IPS-18a (cell line): ENCODE measurements at regions not wholly inside any gene's neighbourhood (a gene's known extent, or its start where the extent isn't known, plus 50 kb on each side); places are given as distances from the start of the nearest gene placed in this dataset.

Experiments
- H3K27ac ChIP-seq: one replicate; pipeline ENCODE4 v1.5.1; 2013; ENCODE audit warnings: low read length
- H3K27me3 ChIP-seq: one replicate; pipeline ENCODE4 v1.6.1; 2013; ENCODE audit warnings: mild to moderate bottlenecking, low read length; ENCODE audit not compliant: control insufficient read depth, insufficient read depth
- H3K36me3 ChIP-seq: one replicate; pipeline ENCODE4 v1.6.1; 2013; ENCODE audit warnings: low read depth, low read length; ENCODE audit not compliant: control insufficient read depth
- H3K4me1 ChIP-seq: one replicate; pipeline ENCODE4 v1.6.1; 2013; ENCODE audit warnings: low read depth, low read length; ENCODE audit not compliant: control insufficient read depth
- H3K4me3 ChIP-seq: one replicate; pipeline ENCODE4 v1.5.1; 2013; ENCODE audit warnings: low read length
- H3K9ac ChIP-seq: one replicate; pipeline ENCODE4 v1.6.1; 2013; ENCODE audit warnings: mild to moderate bottlenecking, low read length, moderate library complexity
- H3K9me3 ChIP-seq: one replicate; pipeline ENCODE4 v1.6.1; 2013; ENCODE audit warnings: low read depth, low read length; ENCODE audit not compliant: control insufficient read depth

GRCh38 chr10:4450981-4451908, 374.8 kb upstream of the AKR1E2 start:
- Histone ChIP-seq H3K27me3 (no peaks in the 10 kb centered on the region), H3K9ac (no peak overlapping the region), H3K27ac (no peak overlapping the region), H3K36me3 (no peaks in the 10 kb centered on the region), H3K4me1 (peaks cover 10% of the 10 kb centered on the region), H3K9me3 (no peaks in the 10 kb centered on the region), H3K4me3 (no peak overlapping the region)

DNA sequence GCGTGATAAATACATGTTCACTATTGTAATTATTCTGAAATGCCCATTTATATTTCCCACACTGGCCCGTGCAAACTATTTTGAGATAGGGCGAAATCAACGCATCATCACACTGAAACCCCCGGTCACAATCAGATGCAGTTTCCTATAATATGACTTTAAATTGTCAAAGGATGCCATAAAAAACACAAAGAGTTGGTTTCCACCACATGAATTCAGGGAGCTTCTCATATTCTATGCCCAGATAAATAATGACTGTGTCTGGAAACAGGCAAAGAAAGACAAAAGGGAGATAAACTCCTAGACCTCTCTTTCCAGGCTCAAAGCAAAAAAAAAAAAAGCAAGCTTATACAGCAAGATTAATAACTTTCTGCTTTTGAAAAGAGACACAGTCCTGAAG, 375.8 kb upstream of the AKR1E2 start:
- H3K4me1 ChIP-seq, result peaks cover 10% of the 10 kb centered on the region
- no peaks in the 10 kb centered on the region for H3K9me3 ChIP-seq
- no peak overlapping the region for H3K27ac ChIP-seq
- H3K4me3 ChIP-seq, result no peak overlapping the region
- H3K9ac ChIP-seq, result no peak overlapping the region
- no peaks in the 10 kb centered on the region for H3K36me3 ChIP-seq
- no peaks in the 10 kb centered on the region for H3K27me3 ChIP-seq

GRCh38 chr10:4448030-4448429, 378.0 kb upstream of the AKR1E2 start:
- no peak overlapping the region for H3K9ac ChIP-seq
- no peaks in the 10 kb centered on the region for H3K9me3 ChIP-seq
- no peaks in the 10 kb centered on the region for H3K36me3 ChIP-seq
- no peak overlapping the region for H3K4me3 ChIP-seq
- no peak overlapping the region for H3K27ac ChIP-seq
- H3K4me1 ChIP-seq, result peaks cover 10% of the 10 kb centered on the region
- H3K27me3 ChIP-seq, result no peaks in the 10 kb centered on the region

DNA sequence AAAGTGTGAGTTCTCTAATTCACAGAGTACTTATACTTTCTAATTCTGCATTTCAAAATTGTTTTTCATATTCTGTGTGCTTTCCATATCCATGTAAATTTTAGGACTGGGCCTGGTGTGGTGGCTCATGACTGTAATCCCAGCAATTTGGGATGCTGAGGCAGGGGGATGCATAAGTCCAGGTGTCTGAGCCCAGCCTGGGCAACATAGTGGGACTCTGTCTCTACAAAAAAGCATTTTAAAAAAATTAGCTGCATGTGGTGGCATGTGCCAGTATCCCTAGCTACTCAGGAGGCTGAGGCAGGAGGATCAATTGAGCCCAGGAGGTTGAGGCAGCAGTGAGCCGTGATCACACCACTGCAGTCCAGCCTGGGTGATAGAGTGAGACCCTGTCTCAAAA, 382.6 kb upstream of the AKR1E2 start:
- no peak overlapping the region for H3K4me3 ChIP-seq
- H3K9me3 ChIP-seq, result no peaks in the 10 kb centered on the region
- no peaks in the 10 kb centered on the region for H3K27me3 ChIP-seq
- no peak overlapping the region for H3K9ac ChIP-seq
- no peak overlapping the region for H3K27ac ChIP-seq
- no peaks in the 10 kb centered on the region for H3K36me3 ChIP-seq
- no peaks in the 10 kb centered on the region for H3K4me1 ChIP-seq

DNA sequence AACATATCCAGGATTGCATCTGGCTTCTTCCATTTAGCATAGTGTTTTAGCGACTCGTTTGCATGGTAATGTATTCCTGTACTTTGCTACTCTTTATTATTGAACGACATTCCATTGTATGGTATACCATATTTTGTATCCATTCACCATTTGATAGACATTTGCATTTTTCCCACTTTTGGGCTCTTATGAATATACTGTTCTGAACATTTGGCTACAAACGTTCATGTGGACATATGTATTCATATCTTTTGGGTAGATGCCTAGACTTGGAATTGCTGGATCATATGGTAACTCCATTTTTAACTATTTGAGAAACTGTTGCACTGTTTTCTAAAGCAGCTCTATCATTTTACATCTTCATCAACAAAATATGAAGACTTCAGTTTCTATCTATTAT, 383.7 kb upstream of the AKR1E2 start:
- Histone ChIP-seq H3K4me1 (no peaks in the 10 kb centered on the region), H3K4me3 (no peak overlapping the region), H3K9me3 (no peaks in the 10 kb centered on the region), H3K9ac (no peak overlapping the region), H3K27ac (no peak overlapping the region), H3K27me3 (no peaks in the 10 kb centered on the region), H3K36me3 (no peaks in the 10 kb centered on the region)

GRCh38 chr10:4440260-4440659, 385.7 kb upstream of the AKR1E2 start:
- Histone ChIP-seq H3K4me3 (no peak overlapping the region), H3K9ac (no peak overlapping the region), H3K9me3 (no peaks in the 10 kb centered on the region), H3K27me3 (no peaks in the 10 kb centered on the region), H3K4me1 (no peaks in the 10 kb centered on the region), H3K27ac (no peak overlapping the region), H3K36me3 (no peaks in the 10 kb centered on the region)

DNA sequence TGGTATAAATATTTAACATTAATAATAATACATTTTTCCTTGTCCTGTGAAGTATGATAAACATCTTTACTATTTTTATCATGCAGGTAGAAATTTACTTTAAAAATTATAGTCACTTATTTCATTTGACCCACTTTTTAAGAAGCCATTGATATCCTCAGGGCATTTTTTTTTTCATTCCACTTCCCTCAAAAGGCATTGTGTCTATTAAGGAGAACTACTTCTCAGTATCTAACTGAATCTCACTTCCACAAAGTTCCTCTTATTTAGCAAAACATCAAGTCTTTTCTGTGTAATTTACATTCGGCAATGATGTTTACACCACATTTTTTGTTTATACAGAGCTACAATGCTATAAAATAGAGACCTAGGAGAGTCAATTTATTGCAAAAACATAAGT, 388.2 kb upstream of the AKR1E2 start:
- Histone ChIP-seq H3K9me3 (no peaks in the 10 kb centered on the region), H3K36me3 (no peaks in the 10 kb centered on the region), H3K27me3 (no peaks in the 10 kb centered on the region), H3K27ac (no peak overlapping the region), H3K4me1 (no peaks in the 10 kb centered on the region), H3K9ac (no peak overlapping the region), H3K4me3 (no peak overlapping the region)

GRCh38 chr10:4437061-4437460, 388.9 kb upstream of the AKR1E2 start:
- Histone ChIP-seq H3K27me3 (no peaks in the 10 kb centered on the region), H3K4me1 (no peaks in the 10 kb centered on the region), H3K4me3 (no peak overlapping the region), H3K36me3 (no peaks in the 10 kb centered on the region), H3K27ac (no peak overlapping the region), H3K9me3 (no peaks in the 10 kb centered on the region), H3K9ac (no peak overlapping the region)

- Histone ChIP-seq H3K27me3 (no peaks in the 10 kb centered on the region), H3K9me3 (no peaks in the 10 kb centered on the region), H3K4me1 (no peaks in the 10 kb centered on the region), H3K9ac (no peak overlapping the region), H3K36me3 (no peaks in the 10 kb centered on the region), H3K27ac (no peak overlapping the region), H3K4me3 (no peak overlapping the region)
These were observed 389.9 kb upstream of the AKR1E2 start for GRCh38 chr10:4436103-4436502.

- Histone ChIP-seq H3K27me3 (no peaks in the 10 kb centered on the region), H3K4me1 (no peaks in the 10 kb centered on the region), H3K36me3 (no peaks in the 10 kb centered on the region), H3K27ac (no peak overlapping the region), H3K9me3 (no peaks in the 10 kb centered on the region), H3K9ac (no peak overlapping the region), H3K4me3 (no peak overlapping the region)
These were observed 391.4 kb upstream of the AKR1E2 start for GRCh38 chr10:4434516-4435071.

DNA sequence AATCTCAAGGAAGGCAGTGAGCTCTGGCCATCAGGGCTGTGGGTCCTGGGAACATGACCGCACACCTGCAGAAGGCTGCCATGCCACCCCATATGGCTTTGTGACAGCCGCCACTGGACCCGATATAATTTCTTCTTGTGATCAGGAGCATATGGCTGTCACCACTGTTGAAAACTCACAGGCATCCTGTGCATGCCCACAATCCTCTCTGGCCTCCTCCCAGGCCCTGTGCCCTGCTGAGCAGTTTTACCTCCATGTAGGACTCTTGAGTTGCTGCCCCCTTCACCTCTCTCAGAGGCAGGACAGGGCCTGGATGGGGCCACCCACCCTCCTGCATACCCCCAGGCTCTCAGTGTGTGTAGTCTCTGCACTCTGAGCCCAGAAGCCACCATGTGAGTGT, 391.9 kb upstream of the AKR1E2 start:
- Histone ChIP-seq H3K9ac (no peak overlapping the region), H3K9me3 (no peaks in the 10 kb centered on the region), H3K27me3 (no peaks in the 10 kb centered on the region), H3K4me1 (no peaks in the 10 kb centered on the region), H3K4me3 (no peak overlapping the region), H3K27ac (no peak overlapping the region), H3K36me3 (no peaks in the 10 kb centered on the region)
